GM18909 (cell line): ENCODE measurements at regions not wholly inside any gene's neighbourhood (a gene's known extent, or its start where the extent isn't known, plus 50 kb on each side); places are given as distances from the start of the nearest gene placed in this dataset.
"Not testable (repeated sequence)": the region's sequence is repeated elsewhere in the genome, so short reads cannot be mapped to it uniquely, and the experiment has no call there.

Experiments used
- ATAC-seq: cut with Tn5 transposase; IDR thresholded peaks from one replicate; pipeline ENCODE4 v1.9.1; 2021; ENCODE audit warnings: mild to moderate bottlenecking; ENCODE audit not compliant: unreplicated experiment, poor library complexity

DNA sequence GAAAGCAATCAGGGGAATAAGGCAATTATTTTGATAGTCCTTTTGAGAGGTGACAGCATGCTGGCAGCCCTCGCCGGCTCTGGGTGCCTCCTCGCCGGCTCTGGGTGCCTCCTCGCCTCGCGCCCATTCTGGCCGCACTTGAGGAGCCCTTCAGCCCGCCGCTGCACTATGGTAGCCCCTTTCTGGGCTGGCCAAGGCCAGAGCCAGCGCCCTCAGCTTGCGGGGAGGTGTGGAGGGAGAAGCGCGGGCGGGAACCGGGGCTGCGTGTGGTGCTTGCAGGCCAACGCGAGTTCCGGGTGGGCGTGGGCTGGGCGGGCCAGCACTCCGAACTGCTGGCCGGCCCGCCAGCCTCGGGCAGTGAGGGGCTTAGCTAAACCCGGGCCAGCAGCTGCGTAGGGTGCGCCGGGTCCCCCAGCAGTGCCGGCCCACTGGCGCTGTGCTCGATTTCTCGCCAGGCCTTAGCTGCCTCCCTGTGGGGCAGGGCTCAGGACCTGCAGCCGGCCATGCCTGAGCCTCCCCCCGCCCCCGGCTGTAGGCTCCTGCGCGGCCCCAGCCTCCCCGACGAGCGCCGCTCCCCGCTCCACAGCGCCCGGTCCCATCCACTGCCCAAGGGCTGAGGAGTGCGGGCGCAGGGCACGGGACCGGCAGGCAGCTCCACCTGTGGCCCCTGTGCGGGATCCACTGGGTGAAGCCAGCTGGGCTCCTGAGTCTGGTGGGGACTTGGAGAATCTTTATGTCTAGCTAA, 193.5 kb downstream of the ADCYAP1 start:
- ATAC-seq, result not testable (repeated sequence)

DNA sequence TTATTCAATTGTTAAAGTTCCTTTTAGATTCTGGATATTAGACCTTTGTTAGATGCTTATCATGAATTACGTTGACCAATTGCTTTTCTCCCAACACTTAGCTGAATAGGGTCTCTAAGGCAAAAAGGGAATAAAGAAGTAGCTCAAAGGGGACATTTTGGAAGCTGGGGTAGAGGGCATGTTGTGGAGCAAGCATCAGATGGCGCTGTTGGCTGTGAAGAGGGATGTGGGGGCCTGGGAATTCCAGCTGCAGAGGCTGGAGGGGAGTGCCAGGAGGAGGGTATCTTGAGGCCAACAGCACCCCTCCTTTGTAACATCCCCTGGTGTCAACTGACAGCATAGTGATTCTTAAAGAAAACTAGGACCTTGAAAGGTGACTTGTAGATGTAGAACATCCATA, 198.2 kb downstream of the ADCYAP1 start:
- no peak for ATAC-seq

DNA sequence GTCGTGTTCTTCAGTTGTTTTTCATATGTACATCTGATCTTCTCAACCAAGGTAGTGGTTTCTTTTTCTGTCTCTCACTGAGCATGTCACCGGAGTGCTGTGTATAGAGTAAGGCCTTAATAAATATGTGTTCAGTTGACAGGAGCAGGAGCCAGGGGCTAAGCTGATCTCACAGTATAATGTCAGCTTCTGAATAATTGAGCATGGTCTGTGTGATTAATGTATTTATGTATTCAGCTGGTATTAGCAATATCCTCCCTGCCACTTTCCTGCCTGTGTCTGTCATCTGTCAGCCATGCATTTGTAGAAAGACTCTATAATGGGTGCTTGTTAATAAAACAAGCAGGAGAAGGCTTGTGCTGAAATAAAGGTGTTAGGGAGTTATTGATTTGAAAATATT, 198.9 kb downstream of the ADCYAP1 start:
- ATAC-seq, result no peak

DNA sequence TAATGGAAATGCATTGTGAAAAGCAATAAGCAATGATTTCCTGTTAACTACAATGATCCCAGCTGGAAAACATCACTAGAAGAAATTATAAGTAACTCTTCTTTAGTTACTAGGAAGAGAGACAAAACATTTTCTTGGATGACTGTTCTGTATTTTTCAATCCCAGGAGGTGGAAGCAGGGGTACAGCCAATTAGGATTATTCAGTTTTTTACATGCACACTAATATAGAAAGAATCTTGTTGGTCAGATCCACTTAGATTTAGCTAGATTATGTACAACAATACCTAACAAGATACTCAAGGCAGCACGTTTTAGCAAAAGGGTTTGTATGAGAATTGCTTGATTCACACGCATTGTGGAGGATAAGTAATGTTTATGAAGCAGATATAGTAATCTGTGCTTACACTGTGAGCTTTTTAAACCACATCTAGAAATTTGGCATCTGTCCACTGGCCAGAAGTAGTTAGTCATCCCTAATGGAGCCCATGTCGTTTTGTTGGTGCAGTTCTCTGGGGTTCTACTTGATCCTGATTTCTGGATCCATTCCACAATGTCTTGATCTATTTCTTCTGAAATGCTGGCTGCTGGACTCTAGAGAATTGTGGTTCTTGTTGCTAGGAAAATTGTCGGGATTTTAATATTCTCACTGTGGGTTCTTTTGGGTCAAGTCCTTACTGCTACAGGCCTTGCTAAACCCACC, 199.7 kb downstream of the ADCYAP1 start:
- ATAC-seq, result no peak

DNA sequence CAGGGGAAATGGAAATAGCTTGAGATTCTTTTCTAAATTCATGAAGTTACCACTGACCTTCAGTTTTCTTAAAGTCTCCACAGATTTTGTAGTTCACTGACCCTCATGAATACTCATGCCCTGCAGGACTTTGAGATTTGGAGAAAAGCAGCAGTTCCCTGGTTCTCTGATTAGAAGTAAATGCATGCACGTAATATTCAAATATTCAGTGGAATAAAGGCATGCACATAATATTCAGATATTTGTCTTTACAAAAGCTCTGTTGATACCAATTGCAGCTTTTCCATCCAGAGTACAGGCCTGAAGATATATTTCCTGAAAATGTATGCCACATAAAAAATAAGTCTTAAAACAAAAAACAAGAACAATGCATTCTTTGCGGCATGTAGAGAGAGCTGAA, 219.8 kb downstream of the ADCYAP1 start:
- no peak for ATAC-seq

DNA sequence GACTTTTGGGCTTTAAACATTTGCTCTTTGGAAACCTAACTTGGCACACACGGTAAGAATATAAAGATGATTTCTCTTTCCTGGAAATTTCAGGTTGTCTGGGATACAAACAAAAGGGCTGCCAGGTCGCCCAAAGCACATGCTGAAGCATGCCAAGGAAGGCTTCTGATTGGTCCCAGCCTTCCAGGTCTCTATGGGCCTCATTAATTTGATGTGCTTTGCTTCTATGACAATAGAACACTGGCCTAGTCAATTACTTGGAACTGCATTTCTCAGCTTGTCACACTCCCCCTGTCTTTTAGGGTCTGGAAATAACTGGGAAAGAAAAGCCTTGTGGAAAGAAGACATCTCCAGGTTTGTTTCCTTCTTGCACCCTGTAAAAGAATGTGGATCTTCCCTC, 228.9 kb downstream of the ADCYAP1 start:
- no peak for ATAC-seq

DNA sequence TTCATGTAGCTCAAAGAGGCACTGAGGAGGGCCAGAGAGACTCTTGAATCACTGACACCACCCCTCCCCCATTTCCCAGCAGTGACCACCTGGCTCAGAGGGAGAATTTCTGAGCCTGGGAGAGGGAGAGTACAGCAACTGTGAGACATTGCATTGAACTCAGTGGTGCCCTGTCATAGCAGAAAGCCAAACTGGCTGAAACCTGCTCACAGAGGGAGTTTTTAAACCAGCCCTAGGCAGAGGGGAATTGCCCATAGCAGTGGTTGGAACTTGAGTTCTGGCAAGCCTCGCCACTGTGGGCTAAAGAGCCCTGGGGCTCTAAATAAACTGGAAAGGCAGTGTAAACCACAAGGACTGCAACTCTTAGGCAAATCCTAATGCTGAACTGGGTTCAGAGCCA, 243.1 kb downstream of the ADCYAP1 start:
- no peak for ATAC-seq

DNA sequence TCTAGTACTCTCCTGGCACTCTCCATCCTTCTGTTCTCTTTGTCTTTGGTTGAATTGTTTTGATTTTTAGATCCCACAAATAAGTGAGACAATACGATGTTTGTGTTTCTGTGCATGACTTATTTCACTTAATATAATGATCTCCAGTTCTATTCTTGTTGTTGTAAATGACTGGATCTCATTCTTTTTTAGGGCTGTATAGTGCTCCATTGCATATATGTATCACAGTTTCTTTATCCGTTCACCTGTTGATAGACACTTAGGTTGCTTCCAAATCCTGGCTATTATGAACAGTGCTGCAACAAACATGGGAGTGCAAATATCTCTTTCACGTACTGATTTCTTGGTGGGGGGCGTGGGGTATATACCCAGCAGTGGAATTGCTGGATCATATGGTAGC, 245.0 kb downstream of the ADCYAP1 start:
- ATAC-seq, result no peak

DNA sequence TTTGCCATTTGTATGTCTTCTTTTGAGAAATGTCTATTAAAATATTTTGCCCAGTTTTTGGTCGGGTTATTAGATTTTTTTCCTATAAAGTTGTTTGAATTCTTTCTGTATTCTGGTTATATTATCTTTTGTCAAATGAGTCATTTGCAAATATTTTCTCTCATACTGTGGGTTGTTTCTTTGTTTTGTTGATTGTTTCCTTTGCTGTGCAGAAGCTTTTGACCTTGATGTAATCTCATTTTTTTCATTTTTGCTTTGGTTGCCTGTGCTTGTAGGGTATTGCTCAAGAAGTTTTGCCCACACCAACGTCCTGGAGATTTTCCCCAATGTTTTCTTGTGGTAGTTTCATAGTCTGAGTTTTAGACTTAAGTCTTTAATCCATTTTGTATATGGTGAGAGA, 245.7 kb downstream of the ADCYAP1 start:
- no peak for ATAC-seq

DNA sequence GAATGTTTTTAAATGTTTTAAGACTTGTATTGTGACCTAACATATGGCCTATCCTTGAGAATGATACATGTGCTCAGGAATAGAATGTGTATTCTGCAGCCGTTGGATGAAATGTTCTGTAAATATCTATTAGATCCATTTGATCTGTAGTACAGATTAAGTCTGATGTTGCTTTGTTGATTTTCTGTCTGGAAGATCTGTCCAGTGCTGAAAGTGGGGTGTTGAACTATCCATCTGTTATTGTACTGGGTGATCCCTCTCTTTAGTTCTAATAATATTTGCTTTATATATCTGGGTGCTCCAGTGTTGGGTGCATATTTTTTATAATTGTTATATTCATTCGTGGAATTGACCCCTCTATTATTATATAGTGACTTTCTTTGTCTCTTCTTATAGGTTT, 248.3 kb downstream of the ADCYAP1 start:
- not testable (repeated sequence) for ATAC-seq

DNA sequence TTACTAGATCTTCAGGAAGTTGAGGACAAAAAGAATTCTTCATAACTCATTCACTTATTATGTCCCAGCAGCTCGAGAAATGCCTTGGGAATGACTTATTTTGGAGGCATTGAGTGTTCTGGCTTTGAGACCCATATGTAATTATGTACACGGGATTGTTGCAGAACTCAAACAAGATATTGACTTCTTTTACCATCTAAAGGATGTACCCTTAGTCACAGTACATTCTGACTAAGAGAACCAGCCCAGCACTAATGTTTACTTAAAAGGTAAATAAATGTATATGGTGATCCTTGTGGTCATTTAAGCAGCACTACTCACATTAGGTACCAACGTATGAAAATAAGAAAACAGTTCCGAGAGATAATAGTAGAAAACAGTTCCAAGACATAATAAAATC, 268.9 kb downstream of the ADCYAP1 start:
- ATAC-seq, result no peak

DNA sequence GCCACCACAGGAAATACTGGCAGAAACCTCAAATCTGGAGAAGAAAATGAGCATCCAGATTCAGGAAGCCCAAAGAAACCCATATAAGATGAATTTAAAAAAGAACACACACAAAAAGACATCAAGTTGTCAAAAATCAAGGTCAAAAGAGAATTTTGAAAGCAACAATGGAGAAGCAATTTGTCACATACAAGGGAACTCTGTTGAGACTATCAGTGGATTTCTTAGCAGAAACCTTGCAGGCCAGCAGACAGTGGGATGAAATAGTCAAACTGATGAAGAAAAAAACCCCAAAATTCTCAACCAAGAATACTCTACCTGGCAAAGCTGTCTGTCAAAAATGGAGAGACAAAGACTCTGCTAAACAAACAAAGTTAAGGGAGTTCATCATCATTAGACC, 272.6 kb downstream of the ADCYAP1 start:
- ATAC-seq, result no peak

DNA sequence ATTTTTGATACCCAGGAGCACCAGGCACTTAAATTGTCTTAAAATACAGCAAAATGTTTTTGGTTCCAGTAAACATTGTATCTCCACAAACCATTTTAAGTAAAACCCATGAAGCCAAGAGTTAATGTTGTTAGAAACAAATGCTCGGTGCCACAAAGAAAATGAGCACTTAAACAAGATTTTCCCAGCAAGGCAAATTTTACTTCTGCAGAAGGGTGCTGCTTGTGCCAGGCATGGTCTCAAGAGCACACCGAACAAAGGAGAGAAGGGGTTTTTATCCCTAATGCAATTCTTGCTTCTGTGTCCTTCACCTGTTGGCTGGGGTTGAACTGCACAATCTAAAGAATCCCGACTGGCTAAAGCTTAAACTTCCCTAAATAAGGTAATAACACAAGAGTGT, 286.7 kb downstream of the ADCYAP1 start:
- ATAC-seq, result no peak

DNA sequence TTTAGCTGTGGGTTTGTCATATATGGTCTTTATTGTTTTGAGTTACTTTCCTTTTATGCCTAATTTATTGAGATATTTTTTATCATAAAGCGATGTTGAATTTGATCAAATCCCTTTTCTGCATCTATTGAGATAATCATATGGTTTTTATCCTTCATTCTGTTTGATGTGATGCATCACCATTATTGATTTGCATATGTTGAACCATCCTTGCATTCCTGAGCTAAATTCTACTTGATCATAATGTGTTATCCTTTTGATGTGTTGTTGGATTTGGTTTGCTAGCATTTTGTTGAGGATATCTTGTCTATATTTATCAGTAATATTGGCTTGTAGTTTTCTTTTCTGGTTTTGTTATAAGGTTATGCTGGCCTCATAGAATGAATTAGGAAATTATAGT, 308.5 kb downstream of the ADCYAP1 start:
- no peak for ATAC-seq

DNA sequence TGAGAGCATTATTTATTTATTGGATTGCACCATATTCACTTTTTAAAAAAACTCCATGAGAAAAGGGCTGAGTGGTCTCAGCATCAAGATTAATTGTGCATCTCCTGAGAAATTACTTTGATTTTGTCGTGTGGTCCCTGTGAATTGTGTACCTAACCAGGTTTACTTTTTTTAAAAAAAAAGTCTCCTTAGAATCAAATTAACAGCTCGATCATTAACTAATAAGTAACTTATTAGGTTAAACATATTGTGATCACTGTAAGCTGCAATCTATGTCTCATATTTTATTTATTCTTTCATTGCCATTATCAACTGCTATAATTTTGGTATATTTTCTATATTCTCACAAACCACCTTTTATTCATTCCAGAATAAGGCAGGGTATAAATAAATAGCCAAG, 318.2 kb downstream of the ADCYAP1 start:
- ATAC-seq, result no peak

DNA sequence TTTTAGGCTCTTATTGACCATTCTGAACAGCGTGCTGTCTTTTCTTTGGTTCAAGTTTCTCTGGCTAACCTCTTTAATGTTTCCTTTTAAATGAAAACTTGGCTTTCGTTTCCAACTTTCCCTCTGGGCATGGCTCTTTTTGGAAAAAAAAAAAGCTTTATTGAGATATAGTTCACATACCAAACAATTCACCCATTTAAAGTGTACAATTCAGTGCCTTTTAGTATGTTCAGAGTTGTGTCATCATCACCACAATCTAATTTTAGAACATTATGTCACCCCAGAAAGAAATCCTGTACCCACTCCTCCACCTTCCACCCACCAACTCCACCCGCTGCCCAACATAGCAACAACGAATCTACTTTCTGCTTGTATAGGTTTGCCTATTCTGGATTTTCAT, 322.4 kb downstream of the ADCYAP1 start:
- no peak for ATAC-seq

DNA sequence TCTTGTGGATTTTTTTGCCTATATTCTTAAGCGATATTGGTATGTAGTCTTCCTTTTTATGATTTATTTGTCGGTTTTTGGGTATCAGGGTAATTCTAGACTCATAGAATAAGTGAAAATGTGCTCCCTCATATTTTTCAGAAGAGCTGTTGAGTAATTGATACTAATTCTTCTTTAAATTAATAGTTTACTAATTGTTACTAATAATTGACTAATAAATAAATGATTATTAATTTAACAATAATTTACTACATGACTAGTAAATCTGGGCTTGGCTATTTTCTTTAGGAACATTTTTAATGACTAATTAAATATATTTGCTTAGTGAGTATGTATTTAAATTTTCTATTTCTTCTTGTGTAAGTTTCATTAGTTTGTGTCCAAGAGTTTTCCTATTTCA, 325.0 kb downstream of the ADCYAP1 start:
- no peak for ATAC-seq

DNA sequence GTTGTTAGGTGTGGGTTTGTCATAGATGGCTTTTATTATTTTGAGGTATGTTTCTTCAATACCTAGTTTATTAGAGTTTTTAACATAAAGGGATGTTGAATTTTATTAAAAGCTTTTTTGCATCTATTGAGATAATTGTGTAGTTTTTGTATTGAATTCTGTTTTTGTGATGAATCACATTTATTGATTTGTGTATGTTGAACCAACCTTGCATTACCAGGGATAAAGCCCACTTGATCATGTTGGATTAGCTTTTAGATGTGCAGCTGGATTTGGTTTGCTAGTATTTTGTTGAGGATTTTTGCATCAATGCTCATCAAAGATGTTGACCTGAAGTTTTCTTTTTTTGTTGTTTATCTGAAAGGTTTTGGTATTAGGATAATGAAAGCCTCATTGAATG, 328.2 kb downstream of the ADCYAP1 start:
- ATAC-seq, result no peak

DNA sequence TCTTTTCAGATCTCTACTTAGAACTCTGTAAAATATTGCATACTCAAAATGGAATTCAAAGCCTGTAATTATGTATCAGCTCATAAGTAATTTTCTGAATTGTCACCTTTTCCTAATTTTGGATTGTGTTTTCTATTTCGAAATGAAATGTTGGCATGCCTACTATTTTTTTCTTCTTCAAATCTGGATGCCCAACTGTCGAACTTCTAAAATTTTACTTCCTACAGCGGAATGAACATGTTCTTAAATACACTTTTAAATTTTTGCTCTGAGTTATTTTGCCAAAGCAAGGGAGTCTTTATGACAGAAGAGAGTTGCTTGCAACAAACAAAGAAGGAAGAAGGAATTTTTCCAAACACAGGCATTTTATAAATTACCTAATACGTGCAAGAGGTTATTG, 336.0 kb downstream of the ADCYAP1 start:
- no peak for ATAC-seq

DNA sequence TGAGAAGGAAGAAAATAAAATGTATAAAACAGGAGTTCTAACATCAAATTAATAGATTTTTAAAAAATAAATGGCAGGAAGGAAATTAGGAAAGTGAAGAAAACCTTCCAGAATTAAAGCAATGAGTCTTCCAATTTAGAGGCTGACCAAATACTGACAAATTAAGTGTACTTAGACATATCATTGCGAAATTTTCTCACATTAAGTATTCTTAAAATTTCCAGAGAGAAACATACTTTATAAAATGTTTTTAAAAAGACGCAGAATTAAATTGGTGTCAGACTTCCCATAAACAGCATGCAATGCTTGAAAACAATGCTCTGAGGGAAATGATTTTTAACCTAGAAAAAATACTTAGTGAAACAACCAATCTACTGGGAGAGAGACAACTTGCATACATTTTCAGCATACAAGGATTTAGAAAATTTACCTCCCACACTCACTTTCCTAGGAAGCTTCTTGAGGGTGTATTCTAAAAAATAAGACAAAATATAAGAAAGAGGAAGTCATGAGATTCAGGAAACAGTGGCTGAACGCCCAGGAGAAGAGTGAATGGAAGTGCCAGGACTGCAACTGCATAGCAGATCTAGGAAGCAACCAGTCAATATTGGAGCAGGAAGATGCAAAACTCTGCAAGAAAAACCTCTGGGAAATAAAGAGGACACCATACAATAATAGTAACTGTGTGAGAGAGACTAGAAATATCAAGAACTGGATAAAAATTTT, 339.9 kb downstream of the ADCYAP1 start:
- ATAC-seq, result no peak

DNA sequence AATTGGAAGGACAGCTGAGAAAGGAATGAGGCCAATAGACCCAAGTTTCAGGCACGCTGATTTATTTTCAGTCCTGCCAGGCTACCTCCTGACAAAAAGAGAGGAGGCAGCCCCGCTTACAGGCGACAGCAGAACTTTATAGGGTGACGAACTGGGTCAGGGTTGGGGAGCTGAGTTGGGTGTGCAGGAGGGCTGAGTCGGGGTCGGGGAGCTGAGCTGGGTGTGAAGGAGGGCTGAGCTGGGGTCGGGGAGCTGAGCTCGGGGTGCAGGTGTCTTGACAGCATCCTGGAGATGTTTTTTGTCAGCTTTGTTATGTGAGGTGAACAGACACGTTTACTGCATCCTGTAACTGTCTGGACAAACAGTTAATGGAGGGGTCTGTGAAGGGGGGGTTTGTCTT, 342.2 kb downstream of the ADCYAP1 start:
- ATAC-seq, result no peak
